ENCODE measurements at regions not wholly inside any gene's neighbourhood (a gene's known extent, or its start where the extent isn't known, plus 50 kb on each side); places are given as distances from the start of the nearest gene placed in this dataset.

GRCh38 chr11:134988495-134988894 lies 576.5 kb upstream of the B3GAT1 start:
- Histone ChIP-seq H3K9me2 (ENCODE audit: low read depth, low read length) (no peaks in the 10 kb centered on the region), H3K9me3 (ENCODE audit: low read length) (no peaks in the 10 kb centered on the region), H3K4me3 (ENCODE audit: low read depth, low read length, poor library complexity, severe bottlenecking) (no peak overlapping the region), H3K4me1 (ENCODE audit: insufficient read depth, low read length, severe bottlenecking) (no peaks in the 10 kb centered on the region), H4K20me1 (ENCODE audit: insufficient read depth, low read length) (no peaks in the 10 kb centered on the region), H3K9ac (ENCODE audit: low read length) (no peak overlapping the region), H2AFZ (ENCODE audit: low read length) (no peak overlapping the region), H3F3A (ENCODE audit: insufficient read depth, low read length) (no peaks in the 10 kb centered on the region), H3K36me3 (ENCODE audit: insufficient read depth, low read length) (no peaks in the 10 kb centered on the region), H3K4me2 (ENCODE audit: low read length) (no peak overlapping the region), H3K79me2 (ENCODE audit: insufficient read depth, low read length) (no peaks in the 10 kb centered on the region), H3K27me3 (ENCODE audit: insufficient read depth, low read length) (no peaks in the 10 kb centered on the region), H3K27ac (ENCODE audit: low read depth, low read length, poor library complexity, severe bottlenecking) (no peak overlapping the region)
- TF ChIP-seq EZH2 (IDR thresholded peaks at IDR 0.05; ENCODE audit: borderline replicate concordance, low read length): no peak
- no peak for TF ChIP-seq CTCF (IDR thresholded peaks at IDR 0.05; ENCODE audit: low read length)

- no peaks in the 10 kb centered on the region for H3F3A ChIP-seq (ENCODE audit: insufficient read depth, low read length)
These were observed 575.8 kb upstream of the B3GAT1 start for GRCh38 chr11:134987822-134988221.

GRCh38 chr11:134987223-134987768 lies 575.3 kb upstream of the B3GAT1 start:
- H3K9me3 ChIP-seq (ENCODE audit: low read length): no peaks in the 10 kb centered on the region
- no peaks in the 10 kb centered on the region for H3F3A ChIP-seq (ENCODE audit: insufficient read depth, low read length)
- H3K27me3 ChIP-seq (ENCODE audit: insufficient read depth, low read length): no peaks in the 10 kb centered on the region
- H2AFZ ChIP-seq (ENCODE audit: low read length): no peak overlapping the region
- H3K36me3 ChIP-seq (ENCODE audit: insufficient read depth, low read length): no peaks in the 10 kb centered on the region
- H3K27ac ChIP-seq (ENCODE audit: low read depth, low read length, poor library complexity, severe bottlenecking): no peak overlapping the region
- H4K20me1 ChIP-seq (ENCODE audit: insufficient read depth, low read length): no peaks in the 10 kb centered on the region
- H3K4me2 ChIP-seq (ENCODE audit: low read length): no peak overlapping the region
- no peak overlapping the region for H3K4me3 ChIP-seq (ENCODE audit: low read depth, low read length, poor library complexity, severe bottlenecking)
- H3K9me2 ChIP-seq (ENCODE audit: low read depth, low read length): no peaks in the 10 kb centered on the region
- no peaks in the 10 kb centered on the region for H3K79me2 ChIP-seq (ENCODE audit: insufficient read depth, low read length)
- H3K4me1 ChIP-seq (ENCODE audit: insufficient read depth, low read length, severe bottlenecking): no peaks in the 10 kb centered on the region
- H3K9ac ChIP-seq (ENCODE audit: low read length): no peak overlapping the region
- no peak for TF ChIP-seq EZH2 (IDR thresholded peaks at IDR 0.05; ENCODE audit: borderline replicate concordance, low read length)
- TF ChIP-seq CTCF (IDR thresholded peaks at IDR 0.05; ENCODE audit: low read length): no peak

More at GRCh38 chr11:134987822-134988221, 575.8 kb upstream of the B3GAT1 start:
- Histone ChIP-seq H3K9ac (ENCODE audit: low read length) (no peak overlapping the region), H3K4me1 (ENCODE audit: insufficient read depth, low read length, severe bottlenecking) (no peaks in the 10 kb centered on the region), H3K4me2 (ENCODE audit: low read length) (no peak overlapping the region), H2AFZ (ENCODE audit: low read length) (no peak overlapping the region), H3K27ac (ENCODE audit: low read depth, low read length, poor library complexity, severe bottlenecking) (no peak overlapping the region), H3K4me3 (ENCODE audit: low read depth, low read length, poor library complexity, severe bottlenecking) (no peak overlapping the region), H3K79me2 (ENCODE audit: insufficient read depth, low read length) (no peaks in the 10 kb centered on the region), H3K9me2 (ENCODE audit: low read depth, low read length) (no peaks in the 10 kb centered on the region), H4K20me1 (ENCODE audit: insufficient read depth, low read length) (no peaks in the 10 kb centered on the region), H3K27me3 (ENCODE audit: insufficient read depth, low read length) (no peaks in the 10 kb centered on the region), H3K36me3 (ENCODE audit: insufficient read depth, low read length) (no peaks in the 10 kb centered on the region), H3K9me3 (ENCODE audit: low read length) (no peaks in the 10 kb centered on the region)
- TF ChIP-seq EZH2 (IDR thresholded peaks at IDR 0.05; ENCODE audit: borderline replicate concordance, low read length) (no peak), CTCF (IDR thresholded peaks at IDR 0.05; ENCODE audit: low read length) (no peak)

All from OCI-LY1 (cell line).